HFFc6 (cell line): ENCODE measurements at regions not wholly inside any gene's neighbourhood (a gene's known extent, or its start where the extent isn't known, plus 50 kb on each side); places are given as distances from the start of the nearest gene placed in this dataset.

Experiments
- DNase-seq: peaks from one replicate; pipeline ENCODE4 v3.0.0-alpha.2; 2018
- H3K27ac Mint-ChIP-seq: 2 replicates; pipeline ENCODE4 v1.8.0; 2020; ENCODE audit warnings: mild to moderate bottlenecking, mixed read lengths
- H3K27me3 Mint-ChIP-seq: 2 replicates; pipeline ENCODE4 v1.8.0; 2021; ENCODE audit warnings: mild to moderate bottlenecking, moderate library complexity, mixed read lengths; ENCODE audit not compliant: insufficient read depth
- H3K36me3 Mint-ChIP-seq: 2 replicates; pipeline ENCODE4 v1.8.0; 2021; ENCODE audit warnings: low read depth, mixed read lengths
- H3K4me1 Mint-ChIP-seq: 2 replicates; pipeline ENCODE4 v1.8.0; 2020; ENCODE audit warnings: low read depth, mixed read lengths
- H3K4me3 Mint-ChIP-seq: 2 replicates; pipeline ENCODE4 v1.8.0; 2020; ENCODE audit warnings: mild to moderate bottlenecking, moderate library complexity, mixed read lengths
- H3K9me3 Mint-ChIP-seq: 2 replicates; pipeline ENCODE4 v1.8.0; 2020; ENCODE audit warnings: mild to moderate bottlenecking, mixed read lengths
- TF ChIP-seq, protein P1 (sequence below): fragments of 200-600 bp; sonication (generic); IDR thresholded peaks from 2 replicates; pipeline ENCODE4 v1.5.0; 2021; ENCODE audit warnings: antibody characterized with exemption, mild to moderate bottlenecking

DNA sequence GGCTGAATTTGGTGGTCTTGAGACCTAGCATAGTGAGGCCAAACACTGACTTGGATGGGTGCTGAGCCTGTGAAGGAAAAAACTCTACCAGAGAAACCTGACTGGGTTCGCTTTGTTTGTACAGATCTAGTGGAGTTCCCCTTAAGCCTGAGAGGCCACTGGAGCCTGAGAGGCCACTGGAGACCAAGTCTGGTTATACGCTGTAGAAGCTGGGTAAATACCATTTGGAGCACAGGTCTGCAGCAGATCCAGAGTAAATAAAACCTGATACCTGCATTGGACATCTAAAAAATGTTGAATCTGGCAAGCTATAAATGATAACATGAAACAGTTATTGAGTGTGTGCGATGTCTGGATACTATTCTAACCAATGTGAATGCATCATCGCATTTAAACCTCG is 104.3 kb upstream of the IGSF1 start:
- H3K27ac Mint-ChIP-seq, result no peak overlapping the region

DNA sequence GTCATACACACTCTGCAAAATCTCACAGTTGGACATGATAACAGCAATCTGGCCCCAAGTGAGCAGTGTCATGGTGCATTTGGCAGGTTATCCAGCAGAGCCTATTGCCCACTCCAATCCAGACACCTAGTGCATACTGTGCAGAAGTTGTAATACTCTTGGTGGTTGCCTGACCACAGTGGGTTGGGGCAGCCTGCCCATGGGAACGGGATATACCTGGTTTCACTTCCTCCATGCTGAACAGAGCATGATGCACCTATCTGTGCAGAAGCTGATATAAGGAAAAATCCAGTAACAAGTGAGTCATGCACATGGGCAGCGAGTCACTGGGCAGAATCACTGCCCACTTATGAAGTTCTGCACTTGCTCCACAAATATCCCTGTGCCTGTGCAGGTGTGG is 105.3 kb upstream of the IGSF1 start:
- no peak for DNase-seq
- Mint-ChIP-seq H3K27me3 (no peaks in the 10 kb centered on the region), H3K27ac (no peak overlapping the region), H3K4me3 (no peak overlapping the region), H3K9me3 (peaks cover 11% of the 10 kb centered on the region), H3K4me1 (no peaks in the 10 kb centered on the region), H3K36me3 (no peaks in the 10 kb centered on the region)
- TF ChIP-seq, protein P1, sequence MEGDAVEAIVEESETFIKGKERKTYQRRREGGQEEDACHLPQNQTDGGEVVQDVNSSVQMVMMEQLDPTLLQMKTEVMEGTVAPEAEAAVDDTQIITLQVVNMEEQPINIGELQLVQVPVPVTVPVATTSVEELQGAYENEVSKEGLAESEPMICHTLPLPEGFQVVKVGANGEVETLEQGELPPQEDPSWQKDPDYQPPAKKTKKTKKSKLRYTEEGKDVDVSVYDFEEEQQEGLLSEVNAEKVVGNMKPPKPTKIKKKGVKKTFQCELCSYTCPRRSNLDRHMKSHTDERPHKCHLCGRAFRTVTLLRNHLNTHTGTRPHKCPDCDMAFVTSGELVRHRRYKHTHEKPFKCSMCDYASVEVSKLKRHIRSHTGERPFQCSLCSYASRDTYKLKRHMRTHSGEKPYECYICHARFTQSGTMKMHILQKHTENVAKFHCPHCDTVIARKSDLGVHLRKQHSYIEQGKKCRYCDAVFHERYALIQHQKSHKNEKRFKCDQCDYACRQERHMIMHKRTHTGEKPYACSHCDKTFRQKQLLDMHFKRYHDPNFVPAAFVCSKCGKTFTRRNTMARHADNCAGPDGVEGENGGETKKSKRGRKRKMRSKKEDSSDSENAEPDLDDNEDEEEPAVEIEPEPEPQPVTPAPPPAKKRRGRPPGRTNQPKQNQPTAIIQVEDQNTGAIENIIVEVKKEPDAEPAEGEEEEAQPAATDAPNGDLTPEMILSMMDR, result no peak

More for the DNA sequence above, 104.3 kb upstream of the IGSF1 start:
- no peak for DNase-seq
- Mint-ChIP-seq H3K9me3 (peaks cover 11% of the 10 kb centered on the region), H3K36me3 (no peaks in the 10 kb centered on the region), H3K4me3 (no peak overlapping the region), H3K27me3 (no peaks in the 10 kb centered on the region), H3K4me1 (no peaks in the 10 kb centered on the region)
- TF ChIP-seq, protein P1, result no peak

DNA sequence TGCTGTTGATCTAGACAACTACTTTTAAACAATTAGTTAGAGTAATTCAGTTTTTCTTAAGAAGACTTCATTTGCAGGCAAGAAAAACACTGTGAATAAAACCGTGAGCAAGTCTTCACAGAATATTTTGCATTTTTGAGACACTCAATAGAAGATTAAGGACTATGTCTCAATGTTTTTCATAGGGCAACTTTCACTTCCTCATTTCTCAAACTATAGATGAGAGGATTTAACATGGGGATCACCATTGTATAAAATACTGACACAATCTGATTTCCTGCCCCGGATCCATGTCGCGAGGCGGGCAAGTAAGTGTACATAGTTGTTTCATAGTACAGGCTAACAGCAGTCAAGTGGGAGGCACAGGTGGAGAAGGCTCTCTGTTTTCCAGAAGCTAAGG is 108.8 kb upstream of the IGSF1 start:
- no peaks in the 10 kb centered on the region for H3K4me1 Mint-ChIP-seq
- TF ChIP-seq, protein P1, result no peak
- H3K4me3 Mint-ChIP-seq, result no peak overlapping the region
- no peak overlapping the region for H3K27ac Mint-ChIP-seq
- H3K36me3 Mint-ChIP-seq, result no peaks in the 10 kb centered on the region
- no peaks in the 10 kb centered on the region for H3K27me3 Mint-ChIP-seq
- H3K9me3 Mint-ChIP-seq, result peaks cover 7% of the 10 kb centered on the region; the same call in 1 of the 2 replicates
- DNase-seq, result no peak

DNA sequence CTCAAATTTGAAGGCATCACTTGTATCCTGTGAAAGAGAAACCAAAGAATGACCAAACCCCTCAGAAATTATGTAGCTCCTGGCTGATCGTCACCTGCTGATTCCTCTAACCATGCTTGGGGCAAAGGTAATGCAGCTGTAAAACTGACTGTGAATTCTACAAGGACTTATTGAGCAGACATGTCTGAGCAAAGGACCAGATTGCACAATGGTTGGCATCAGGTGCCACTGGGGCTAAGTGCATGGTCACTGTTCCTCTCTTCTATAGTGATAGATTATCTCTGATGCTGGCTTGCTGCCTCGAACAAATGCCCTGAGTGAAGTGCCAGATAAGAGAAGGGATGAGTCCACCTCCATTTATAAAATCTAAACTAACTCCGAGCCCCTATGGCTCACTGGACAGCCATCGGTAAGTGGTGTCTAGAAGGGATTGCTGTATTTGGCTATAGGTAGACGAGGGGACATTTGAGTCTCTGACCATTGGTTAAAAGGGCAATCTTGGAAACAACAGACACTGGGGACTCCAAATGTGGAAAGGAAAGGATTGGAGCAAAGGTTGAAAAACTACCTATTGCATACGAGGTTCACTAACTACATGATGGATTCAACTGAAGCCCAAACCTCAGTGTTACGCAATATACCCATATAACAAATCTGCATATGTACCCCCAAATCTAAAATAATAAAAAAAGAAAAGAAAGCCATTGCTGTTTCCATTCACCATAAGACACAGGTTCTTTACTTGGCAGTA is 110.7 kb upstream of the IGSF1 start:
- H3K27me3 Mint-ChIP-seq, result no peaks in the 10 kb centered on the region

DNA sequence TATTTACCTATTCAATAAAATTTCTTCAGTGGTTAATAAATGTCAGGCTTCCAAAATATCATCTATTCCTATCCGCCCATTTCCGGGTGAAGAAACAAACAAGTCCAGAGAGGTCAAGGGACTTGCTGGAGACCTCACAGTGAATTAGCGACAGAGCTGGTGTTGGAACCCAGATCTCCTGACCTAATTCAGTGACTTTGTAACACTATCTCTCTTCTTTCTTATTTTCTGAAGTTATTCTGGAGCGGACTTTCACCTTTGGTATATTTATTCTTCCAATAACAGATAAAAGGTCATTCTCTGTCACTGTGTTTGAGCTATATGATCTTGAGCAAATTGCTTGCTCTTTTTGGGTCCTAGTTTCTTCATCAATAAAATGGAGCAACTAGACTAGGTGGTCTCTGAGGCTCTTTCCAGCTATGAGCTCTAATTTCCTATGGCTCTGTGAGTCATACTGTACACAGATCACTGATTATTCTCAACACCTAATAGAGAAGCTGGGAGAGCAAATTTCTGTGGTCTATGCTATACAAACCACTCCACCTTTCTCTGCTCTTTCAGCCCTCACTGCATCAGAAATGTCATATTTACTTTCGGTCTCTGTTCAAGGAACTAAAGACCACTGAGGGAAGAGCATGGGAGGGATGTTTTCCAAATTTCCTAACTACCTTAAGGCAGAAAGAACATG is 113.2 kb upstream of the IGSF1 start:
- H3K9me3 Mint-ChIP-seq, result no peaks in the 10 kb centered on the region
- H3K4me3 Mint-ChIP-seq, result no peak overlapping the region
- no peaks in the 10 kb centered on the region for H3K27me3 Mint-ChIP-seq
- H3K36me3 Mint-ChIP-seq, result no peaks in the 10 kb centered on the region
- no peaks in the 10 kb centered on the region for H3K4me1 Mint-ChIP-seq
- H3K27ac Mint-ChIP-seq, result no peak overlapping the region
- TF ChIP-seq, protein P1, result no peak
- no peak for DNase-seq

More for the DNA sequence above, 110.7 kb upstream of the IGSF1 start:
- H3K4me1 Mint-ChIP-seq, result no peaks in the 10 kb centered on the region
- no peak overlapping the region for H3K27ac Mint-ChIP-seq
- peaks cover 7% of the 10 kb centered on the region; the same call in 1 of the 2 replicates for H3K9me3 Mint-ChIP-seq
- no peaks in the 10 kb centered on the region for H3K36me3 Mint-ChIP-seq
- DNase-seq, result no peak
- TF ChIP-seq, protein P1, result no peak
- no peak overlapping the region for H3K4me3 Mint-ChIP-seq
